HepG2 (cell line): ENCODE measurements at regions not wholly inside any gene's neighbourhood (a gene's known extent, or its start where the extent isn't known, plus 50 kb on each side); places are given as distances from the start of the nearest gene placed in this dataset.
"Not testable (repeated sequence)": the region's sequence is repeated elsewhere in the genome, so short reads cannot be mapped to it uniquely, and the experiment has no call there.

ENCODE experiments used
- CBX5 ChIP-seq: sonication (generic); formaldehyde crosslinking; IDR thresholded peaks from 2 replicates; pipeline ENCODE4 v1.4.0; 2020; ENCODE audit warnings: missing genetic modification reagents, borderline replicate concordance
- CEBPB ChIP-seq: IDR thresholded peaks from 2 replicates; pipeline ENCODE4 v1.6.1; 2011; ENCODE audit warnings: low read depth, low read length, improper control_type of control experiment, borderline replicate concordance
- GTF2F1 ChIP-seq: fragments of 150-350 bp; IDR thresholded peaks from 2 replicates; pipeline ENCODE4 v1.6.1; 2014; ENCODE audit warnings: low read length
- REST ChIP-seq, 2 experiments: IDR thresholded peaks; 2 replicates each; pipeline ENCODE4 v1.6.1; 2011 to 2012; ENCODE audit warnings: low read length in 2 of 2, borderline replicate concordance in 1 of 2, low read depth in 1 of 2, mild to moderate bottlenecking in 1 of 2, moderate library complexity in 1 of 2
- SP1 ChIP-seq, 2 experiments: fragments of 450-650 bp in 1 of 2; sonication (generic) in 1 of 2; formaldehyde crosslinking in 1 of 2; IDR thresholded peaks; 2 replicates each; pipeline versions ENCODE4 v1.4.0 to v1.6.1; 2016 to 2020; ENCODE audit warnings: missing genetic modification reagents in 1 of 2
- ZFP36 ChIP-seq: fragments of 150-350 bp; IDR thresholded peaks from 2 replicates; pipeline ENCODE4 v1.6.1; 2018; ENCODE audit warnings: borderline replicate concordance, low read length, low read depth; ENCODE audit not compliant: partially characterized antibody
- ZNF546 ChIP-seq: sonication (generic); formaldehyde crosslinking; conservative IDR thresholded peaks from 2 replicates; pipeline ENCODE4 v1.8.1; 2023; ENCODE audit warnings: mild to moderate bottlenecking, missing genetic modification reagents
- ZNF816 ChIP-seq: sonication (generic); formaldehyde crosslinking; IDR thresholded peaks from 2 replicates; pipeline ENCODE4 v1.8.0; 2022; ENCODE audit warnings: missing genetic modification reagents, mild to moderate bottlenecking, borderline replicate concordance
- ZSCAN20 ChIP-seq: sonication (generic); formaldehyde crosslinking; IDR thresholded peaks from 2 replicates; pipeline ENCODE4 v1.4.0; 2020; ENCODE audit warnings: missing genetic modification reagents, mild to moderate bottlenecking, borderline replicate concordance

DNA sequence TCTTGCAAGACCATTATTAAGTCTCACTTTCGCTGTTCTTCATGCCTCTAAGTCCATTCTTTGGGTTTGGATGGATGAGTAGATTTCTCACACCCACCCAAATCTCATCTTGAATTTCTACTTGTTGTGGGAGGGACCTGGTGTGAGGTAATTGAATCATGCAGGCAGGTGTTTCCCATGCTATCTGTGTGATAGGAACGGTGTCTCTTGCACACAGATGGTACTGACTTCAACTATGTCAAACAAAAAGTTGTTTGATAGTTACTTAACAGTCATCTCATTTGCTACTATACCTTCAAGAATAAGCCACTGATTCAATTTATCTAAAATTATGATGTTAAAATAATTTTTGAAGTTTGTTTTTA is 99.7 kb downstream of the SPATA31A6 start:
- TF ChIP-seq CEBPB; REST (IDR thresholded peaks at IDR 0.05; ENCODE audit: borderline replicate concordance in 1 of 2, low read depth in 1 of 2, low read length in 2 of 2); ZNF816 (CRISPR knock-in tag); ZNF546 (CRISPR knock-in tag); GTF2F1; CBX5; SP1 (IDR thresholded peaks at IDR 0.05); SP1 (CRISPR knock-in tag; IDR thresholded peaks at IDR 0.05); ZSCAN20 (CRISPR knock-in tag); ZFP36: not testable (repeated sequence)
